HEK293 (cell line): ENCODE measurements at regions not wholly inside any gene's neighbourhood (a gene's known extent, or its start where the extent isn't known, plus 50 kb on each side); places are given as distances from the start of the nearest gene placed in this dataset.

Source experiments
- CTCF ChIP-seq: fragments of 450-650 bp; formaldehyde crosslinking; IDR thresholded peaks from 2 replicates; pipeline ENCODE4 v1.5.1; 2016; ENCODE audit warnings: missing biosample characterization, missing genetic modification characterization
- GLI4 ChIP-seq: fragments of 450-650 bp; formaldehyde crosslinking; IDR thresholded peaks from 2 replicates; pipeline ENCODE4 v1.5.1; 2016; ENCODE audit warnings: missing biosample characterization, missing genetic modification characterization
- HOXD13 ChIP-seq: sonication (generic); formaldehyde crosslinking; IDR thresholded peaks from 2 replicates; pipeline ENCODE4 v1.8.0; 2022; ENCODE audit warnings: missing genetic modification reagents, borderline replicate concordance
- KLF16 ChIP-seq: fragments of 450-650 bp; formaldehyde crosslinking; IDR thresholded peaks from 2 replicates; pipeline ENCODE4 v1.5.1; 2017; ENCODE audit warnings: missing biosample characterization, missing genetic modification characterization
- REST ChIP-seq: fragments of 450-650 bp; formaldehyde crosslinking; IDR thresholded peaks from 2 replicates; pipeline ENCODE4 v1.5.1; 2016; ENCODE audit warnings: missing biosample characterization, missing genetic modification characterization
- TCF7L2 ChIP-seq: IDR thresholded peaks from 2 replicates; pipeline ENCODE4 v1.6.1; 2011; ENCODE audit warnings: low read depth, mild to moderate bottlenecking, inconsistent platforms, low read length, moderate library complexity, borderline replicate concordance
- ZNF513 ChIP-seq: fragments of 450-650 bp; IDR thresholded peaks from 2 replicates; pipeline ENCODE4 v1.5.1; 2018; ENCODE audit warnings: missing biosample characterization, missing genetic modification characterization
- ZNF529 ChIP-seq: fragments of 450-650 bp; formaldehyde crosslinking; IDR thresholded peaks from 2 replicates; pipeline ENCODE4 v1.5.1; 2017; ENCODE audit warnings: missing genetic modification characterization, missing biosample characterization; ENCODE audit not compliant: insufficient replicate concordance
- ZNF677 ChIP-seq: fragments of 450-650 bp; IDR thresholded peaks from 2 replicates; pipeline ENCODE4 v1.5.0; 2018; ENCODE audit warnings: missing biosample characterization, mild to moderate bottlenecking, missing genetic modification characterization, moderate library complexity
- ZNF76 ChIP-seq: fragments of 450-650 bp; formaldehyde crosslinking; IDR thresholded peaks from 2 replicates; pipeline ENCODE4; 2016; ENCODE audit warnings: low read depth, missing biosample characterization, missing genetic modification characterization, borderline replicate concordance
- ZNF791 ChIP-seq: fragments of 450-650 bp; formaldehyde crosslinking; IDR thresholded peaks from 2 replicates; pipeline ENCODE4 v1.5.1; 2016; ENCODE audit warnings: missing biosample characterization, missing genetic modification characterization
- ZNF843 ChIP-seq: fragments of 450-650 bp; formaldehyde crosslinking; IDR thresholded peaks from 2 replicates; pipeline ENCODE4 v1.5.1; 2016; ENCODE audit warnings: missing biosample characterization, missing genetic modification characterization

- TF ChIP-seq ZNF677, result no peak
- TF ChIP-seq KLF16, result no peak
- TF ChIP-seq GLI4 (tag by site-specific recombination), result no peak
- no peak for TF ChIP-seq ZNF843 (tag by site-specific recombination)
- no peak for TF ChIP-seq CTCF (tag by site-specific recombination)
- no peak for TF ChIP-seq ZNF529
- TF ChIP-seq REST (tag by site-specific recombination), result no peak
- no peak for TF ChIP-seq HOXD13
- TF ChIP-seq ZNF513 (tag by site-specific recombination), result no peak
- TF ChIP-seq ZNF76 (tag by site-specific recombination), result no peak
- TF ChIP-seq ZNF791 (tag by site-specific recombination), result no peak
- TF ChIP-seq TCF7L2, result no peak
Measured at GRCh38 chr14:62546862-62547474, 498.3 kb downstream of the KCNH5 start.
